HG03432 (cell line): ENCODE measurements at regions not wholly inside any gene's neighbourhood (a gene's known extent, or its start where the extent isn't known, plus 50 kb on each side); places are given as distances from the start of the nearest gene placed in this dataset.

Experiments used
- ATAC-seq: cut with Tn5 transposase; IDR thresholded peaks from one replicate; pipeline ENCODE4 v1.9.1; 2021; ENCODE audit warnings: mild to moderate bottlenecking, moderate library complexity; ENCODE audit not compliant: unreplicated experiment

DNA sequence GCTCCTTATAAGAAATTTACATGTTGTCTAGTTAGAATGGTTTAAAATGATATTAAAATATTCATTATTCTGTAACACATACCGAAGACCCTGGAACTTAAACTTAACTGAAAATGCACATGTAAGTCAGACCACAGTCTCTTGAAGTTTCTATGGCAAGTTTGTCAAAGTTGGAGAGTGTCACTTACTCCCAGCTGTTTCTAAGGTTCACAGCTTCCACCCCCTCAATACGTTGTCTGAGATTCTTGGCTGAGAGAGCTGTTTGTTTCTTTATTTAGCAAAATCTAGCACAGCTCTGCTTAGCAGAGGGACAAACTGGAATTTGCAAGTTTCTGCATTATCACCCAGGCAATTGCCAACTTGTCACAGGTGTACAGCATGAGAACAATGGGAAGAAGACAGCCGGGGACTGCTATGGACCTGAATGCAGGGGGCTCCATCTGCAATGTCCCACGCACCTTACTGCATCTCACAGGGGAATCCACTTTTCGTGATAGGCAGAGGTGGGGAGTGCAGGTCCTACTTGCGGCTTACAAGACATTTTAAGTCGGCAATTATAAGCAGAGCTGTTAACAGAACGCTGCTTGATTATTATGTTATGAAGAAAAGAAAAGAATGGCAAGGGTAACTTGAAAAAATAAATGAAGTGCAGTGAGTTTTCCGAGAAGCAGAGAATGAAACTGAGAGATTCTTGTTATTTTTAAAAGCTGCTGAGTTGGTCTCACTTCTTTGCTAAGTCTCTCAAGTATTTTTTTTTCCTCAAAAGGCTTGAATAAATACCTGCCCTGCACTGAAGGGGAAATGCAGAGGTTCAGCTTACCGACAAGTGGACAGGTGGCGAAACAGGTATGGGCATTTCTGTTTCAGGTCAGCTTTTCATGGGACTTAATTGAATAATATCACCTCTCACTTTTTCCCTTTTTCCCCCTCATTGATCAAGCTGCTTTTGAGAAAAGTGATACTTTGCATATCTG lies 1072.1 kb upstream of the FANCL start:
- no peak for ATAC-seq

GRCh38 chr2:59312029-59312428 lies 1070.9 kb upstream of the FANCL start:
- no peak for ATAC-seq

- ATAC-seq: no peak
Observed at GRCh38 chr2:59308108-59308507, 1067.0 kb upstream of the FANCL start.

GRCh38 chr2:59307196-59307595 lies 1066.1 kb upstream of the FANCL start:
- no peak for ATAC-seq

DNA sequence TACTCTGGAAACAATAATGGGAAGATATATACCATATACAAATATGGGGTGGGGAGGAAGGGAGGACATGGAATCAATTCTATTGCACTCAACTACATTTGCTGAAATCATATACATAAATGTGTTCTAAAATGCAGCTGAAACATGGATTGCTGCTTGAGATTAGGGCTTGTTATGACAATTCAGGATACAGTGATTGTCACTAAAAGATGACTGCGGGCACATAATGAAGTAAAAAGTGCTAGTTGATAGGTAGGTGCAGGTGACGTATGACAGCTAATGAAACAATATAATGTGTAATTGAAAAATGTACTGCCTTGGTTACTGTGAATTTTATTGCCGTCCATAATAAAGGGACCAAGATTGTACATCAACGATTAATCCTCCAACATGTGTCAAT lies 1062.1 kb upstream of the FANCL start:
- no peak for ATAC-seq

GRCh38 chr2:59302683-59303082 lies 1061.6 kb upstream of the FANCL start:
- ATAC-seq: no peak

- peak; percentile 77 for ATAC-seq
Observed at GRCh38 chr2:59301466-59302402, 1060.6 kb upstream of the FANCL start.

DNA sequence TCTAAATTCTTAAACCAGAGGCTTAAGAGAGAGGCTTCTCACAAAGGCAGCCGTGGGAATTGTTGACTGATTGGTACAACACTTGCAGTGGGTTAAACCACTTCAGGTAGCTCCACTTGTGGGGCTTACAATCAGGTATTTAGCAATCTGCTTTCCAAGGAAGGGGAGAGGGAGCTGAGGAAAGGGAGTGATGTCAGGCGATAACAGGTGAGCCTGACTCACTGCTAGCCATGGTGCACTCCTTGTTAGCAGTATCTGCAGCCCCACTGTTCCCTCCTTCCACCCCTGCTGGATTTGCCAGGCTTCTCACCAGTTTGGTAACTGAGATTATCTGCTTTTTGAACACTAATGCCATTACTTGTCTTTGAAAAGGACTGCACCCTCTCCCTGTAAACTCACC lies 1056.7 kb upstream of the FANCL start:
- no peak for ATAC-seq

GRCh38 chr2:59296279-59296678 lies 1055.2 kb upstream of the FANCL start:
- no peak for ATAC-seq

- no peak for ATAC-seq
Observed at GRCh38 chr2:59295524-59296162, 1054.5 kb upstream of the FANCL start.

GRCh38 chr2:59288771-59289170 lies 1047.6 kb upstream of the FANCL start:
- ATAC-seq: no peak

DNA sequence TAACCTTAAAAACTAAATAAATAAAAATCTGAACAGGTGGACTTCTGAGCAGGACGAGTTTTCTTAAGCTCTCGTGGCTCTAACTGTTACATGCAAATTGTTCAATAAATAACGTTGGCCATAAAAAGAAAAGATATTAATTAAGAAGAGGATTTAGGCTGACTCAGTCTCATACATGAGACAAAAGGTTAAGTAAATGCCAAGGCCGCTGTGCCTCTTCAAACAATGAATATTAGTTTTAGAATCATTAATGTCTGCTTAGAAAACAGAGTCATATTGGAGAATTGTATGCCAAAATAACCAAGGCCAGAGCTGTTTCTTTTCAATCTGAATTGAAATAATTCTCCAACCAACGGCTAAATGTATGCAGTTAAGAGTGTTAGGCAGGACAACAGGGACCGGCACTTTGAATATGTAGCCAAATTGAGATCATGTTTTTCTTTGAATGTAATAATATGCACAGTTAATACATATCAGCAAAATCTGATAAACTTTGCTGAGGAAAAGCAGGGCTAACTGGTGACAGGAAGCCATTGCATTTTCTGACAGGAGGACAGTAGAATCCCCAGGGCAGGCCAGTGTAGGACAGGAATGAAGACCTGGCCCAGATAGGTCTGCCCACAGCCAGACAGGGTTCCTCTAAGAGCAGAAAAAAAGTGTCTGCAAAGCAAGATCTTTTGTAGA lies 1041.4 kb upstream of the FANCL start:
- ATAC-seq: no peak

DNA sequence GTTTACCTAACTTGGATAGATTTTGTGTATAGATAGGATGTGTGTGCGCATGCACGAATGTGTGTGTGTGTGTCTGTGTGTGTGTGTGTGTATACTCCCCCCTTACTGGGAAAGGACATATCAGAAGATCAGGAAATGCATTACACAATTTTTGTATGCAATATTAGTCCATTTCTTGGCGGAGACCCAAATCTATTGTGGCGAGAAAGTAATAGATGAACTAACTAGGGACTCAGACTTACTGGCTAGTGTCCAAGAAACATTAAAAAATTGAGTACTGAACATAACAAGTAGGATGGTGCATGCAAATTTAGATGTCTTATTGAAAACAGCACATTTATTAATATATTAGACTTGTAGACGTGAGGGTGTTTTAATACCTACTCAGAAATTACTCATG lies 1036.5 kb upstream of the FANCL start:
- ATAC-seq: no peak

DNA sequence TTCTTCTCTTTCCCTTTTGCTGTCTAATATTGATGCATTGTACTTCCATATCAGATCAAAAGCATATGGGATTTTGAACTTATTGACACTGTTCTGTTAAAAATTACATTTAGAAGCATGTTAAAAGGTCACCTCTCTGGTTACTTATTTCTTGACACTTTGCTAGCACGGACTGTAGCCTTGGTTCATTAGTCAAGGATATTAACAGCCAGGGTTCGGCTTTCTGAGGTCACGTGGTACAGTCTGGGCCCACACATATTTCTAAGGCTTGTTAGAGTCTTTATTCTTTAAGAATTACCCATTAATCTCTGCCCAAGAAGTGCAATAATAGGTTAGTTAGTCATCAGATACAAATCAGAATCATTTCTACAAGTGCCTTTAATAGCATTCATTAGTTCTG lies 1035.8 kb upstream of the FANCL start:
- ATAC-seq: no peak

DNA sequence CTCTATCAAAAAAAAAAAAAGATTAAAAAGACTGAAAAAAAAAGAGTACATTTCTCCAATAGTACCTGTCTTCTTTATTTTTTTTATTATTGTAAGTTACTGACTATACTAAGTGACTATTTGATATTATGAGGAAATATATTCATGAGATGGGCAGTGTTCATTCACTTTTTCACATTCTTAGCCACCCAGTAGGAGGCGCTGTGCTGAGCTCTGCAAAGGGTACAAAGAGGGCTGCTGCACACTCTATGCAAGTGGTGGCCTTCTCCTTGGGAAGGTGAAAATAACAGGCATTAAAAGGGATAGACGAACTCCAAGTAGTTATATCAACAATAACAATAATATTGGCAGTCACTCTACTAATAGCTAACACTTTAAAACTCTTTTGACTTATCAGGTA lies 1034.9 kb upstream of the FANCL start:
- ATAC-seq: no peak

DNA sequence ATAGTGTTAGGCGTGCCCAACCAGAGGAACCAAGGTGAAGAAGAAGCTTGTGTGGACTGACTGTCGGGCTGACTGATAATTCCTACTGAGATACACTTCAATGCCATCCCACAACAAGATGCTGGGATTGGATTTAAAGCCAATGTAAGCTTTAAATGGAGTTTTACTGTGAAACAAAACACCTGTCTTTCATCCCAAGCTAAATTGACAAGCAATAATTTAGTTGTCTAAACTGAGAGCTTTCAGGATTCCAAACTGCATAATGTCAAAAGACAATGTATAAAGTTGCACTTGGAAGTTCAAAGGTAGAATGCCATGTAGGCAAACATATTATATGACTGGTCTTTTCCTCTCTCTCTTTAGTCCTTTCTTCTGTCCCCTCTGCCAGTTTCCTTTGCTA lies 1025.3 kb upstream of the FANCL start:
- ATAC-seq: no peak

GRCh38 chr2:59259913-59260312 lies 1018.8 kb upstream of the FANCL start:
- ATAC-seq: no peak

DNA sequence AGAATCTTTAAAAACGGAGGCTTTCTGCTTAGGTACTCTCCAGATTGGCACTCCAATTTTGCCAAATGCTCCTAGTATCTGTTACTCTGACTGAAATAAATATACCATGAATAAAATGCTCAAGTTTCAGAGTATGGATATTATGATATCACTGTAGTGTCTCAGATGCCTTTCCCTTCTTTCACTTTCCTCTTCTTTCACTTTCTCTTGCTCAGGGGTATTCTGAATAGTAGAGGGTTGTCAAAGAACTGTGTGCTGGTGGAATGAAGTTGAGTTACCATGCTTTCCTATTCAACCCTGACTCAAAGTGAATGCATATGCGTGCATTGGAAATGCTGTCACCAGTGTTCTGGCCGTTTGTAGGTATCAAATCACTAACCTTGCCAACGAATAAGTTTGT lies 1015.2 kb upstream of the FANCL start:
- ATAC-seq: no peak

DNA sequence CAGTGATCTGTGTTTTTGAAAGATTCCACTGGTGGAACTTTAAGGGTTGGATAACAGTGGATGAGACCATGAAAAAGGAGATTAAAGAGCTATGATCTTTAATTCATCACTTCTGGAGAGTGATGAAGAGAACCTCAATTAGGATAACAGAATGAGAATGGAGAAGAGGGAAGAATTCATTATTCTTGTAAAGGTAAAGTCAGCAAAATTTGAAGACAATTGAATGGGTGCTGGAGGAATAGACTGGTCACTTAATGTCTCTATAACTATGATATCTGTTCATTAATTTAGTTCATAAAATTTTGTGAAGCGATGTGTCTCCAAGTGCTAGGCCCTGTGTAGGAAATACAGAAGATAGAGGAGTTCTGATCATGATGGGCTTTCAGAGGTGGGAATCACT lies 1013.2 kb upstream of the FANCL start:
- no peak for ATAC-seq

GRCh38 chr2:59250307-59250677 lies 1009.2 kb upstream of the FANCL start:
- no peak for ATAC-seq
